ENCODE measurements at regions not wholly inside any gene's neighbourhood (a gene's known extent, or its start where the extent isn't known, plus 50 kb on each side); places are given as distances from the start of the nearest gene placed in this dataset.

GRCh38 chr17:72373910-72374741, 253.3 kb downstream of the SOX9 start:
- Histone ChIP-seq H3K4me3 (replicated peaks; ENCODE audit: low read depth, low read length) (no peak overlapping the region), H3K36me3 (ENCODE audit: control insufficient read depth, insufficient read depth, low read length) (no peaks in the 10 kb centered on the region), H3K27me3 (replicated peaks; ENCODE audit: control insufficient read depth, insufficient read depth, low read length) (no peaks in the 10 kb centered on the region)
- TF ChIP-seq CTCF (IDR thresholded peaks at IDR 0.05; ENCODE audit: insufficient read depth, low read length, poor library complexity, severe bottlenecking): no peak
- no peak for DNase-seq (ENCODE audit: extremely low read depth, insufficient read length)

GRCh38 chr17:72376526-72377345, 255.9 kb downstream of the SOX9 start:
- no peak for TF ChIP-seq CTCF (IDR thresholded peaks at IDR 0.05; ENCODE audit: insufficient read depth, low read length, poor library complexity, severe bottlenecking)
- H3K27me3 ChIP-seq (replicated peaks; ENCODE audit: control insufficient read depth, insufficient read depth, low read length): no peaks in the 10 kb centered on the region

GRCh38 chr17:72378414-72379390, 257.9 kb downstream of the SOX9 start:
- Histone ChIP-seq H3K36me3 (ENCODE audit: control insufficient read depth, insufficient read depth, low read length) (no peaks in the 10 kb centered on the region), H3K27me3 (replicated peaks; ENCODE audit: control insufficient read depth, insufficient read depth, low read length) (no peaks in the 10 kb centered on the region), H3K4me3 (replicated peaks; ENCODE audit: low read depth, low read length) (no peak overlapping the region)
- no peak for DNase-seq (ENCODE audit: extremely low read depth, insufficient read length)
- TF ChIP-seq CTCF (IDR thresholded peaks at IDR 0.05; ENCODE audit: insufficient read depth, low read length, poor library complexity, severe bottlenecking): no peak

More at GRCh38 chr17:72376526-72377345, 255.9 kb downstream of the SOX9 start:
- no peak for DNase-seq (ENCODE audit: extremely low read depth, insufficient read length)
- no peak overlapping the region for H3K4me3 ChIP-seq (replicated peaks; ENCODE audit: low read depth, low read length)
- H3K36me3 ChIP-seq (ENCODE audit: control insufficient read depth, insufficient read depth, low read length): no peaks in the 10 kb centered on the region

GRCh38 chr17:72379516-72379915, 258.7 kb downstream of the SOX9 start:
- Histone ChIP-seq H3K36me3 (ENCODE audit: control insufficient read depth, insufficient read depth, low read length) (no peaks in the 10 kb centered on the region), H3K27me3 (replicated peaks; ENCODE audit: control insufficient read depth, insufficient read depth, low read length) (no peaks in the 10 kb centered on the region), H3K4me3 (replicated peaks; ENCODE audit: low read depth, low read length) (no peak overlapping the region)
- no peak for TF ChIP-seq CTCF (IDR thresholded peaks at IDR 0.05; ENCODE audit: insufficient read depth, low read length, poor library complexity, severe bottlenecking)
- DNase-seq (ENCODE audit: extremely low read depth, insufficient read length): no peak

GRCh38 chr17:72380120-72380519, 259.3 kb downstream of the SOX9 start:
- no peak for DNase-seq (ENCODE audit: extremely low read depth, insufficient read length)
- Histone ChIP-seq H3K27me3 (replicated peaks; ENCODE audit: control insufficient read depth, insufficient read depth, low read length) (no peaks in the 10 kb centered on the region), H3K4me3 (replicated peaks; ENCODE audit: low read depth, low read length) (no peak overlapping the region), H3K36me3 (ENCODE audit: control insufficient read depth, insufficient read depth, low read length) (no peaks in the 10 kb centered on the region)
- no peak for TF ChIP-seq CTCF (IDR thresholded peaks at IDR 0.05; ENCODE audit: insufficient read depth, low read length, poor library complexity, severe bottlenecking)

Measured in GM06990 (cell line).